ENCODE measurements at regions not wholly inside any gene's neighbourhood (a gene's known extent, or its start where the extent isn't known, plus 50 kb on each side); places are given as distances from the start of the nearest gene placed in this dataset.

DNA sequence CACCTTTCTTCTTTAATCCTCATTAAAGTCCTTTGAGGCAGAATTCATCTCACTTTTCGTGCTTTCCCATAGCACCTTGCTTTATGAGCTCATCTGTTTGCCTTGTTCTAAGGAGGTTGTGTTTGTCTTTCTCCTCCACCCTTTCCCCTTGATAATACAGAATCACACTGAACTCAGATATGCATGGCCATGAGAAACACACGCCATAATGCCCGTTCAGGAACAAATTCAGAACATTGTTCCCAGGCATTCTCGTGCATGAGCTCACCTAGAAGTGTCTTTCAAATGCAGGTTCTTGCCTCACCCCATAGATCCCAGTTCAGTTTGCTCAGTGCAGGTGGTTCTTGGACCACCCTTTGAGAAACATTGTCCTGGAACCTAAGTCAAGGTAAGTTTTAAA lies 71.1 kb downstream of the TMEM114 start:
- DNase-seq (ENCODE audit: low spot score) = no peak

- DNase-seq (ENCODE audit: low spot score) = no peak
Observed at GRCh38 chr16:8517280-8517679, 73.0 kb downstream of the TMEM114 start.

GRCh38 chr16:8516471-8516870 lies 73.8 kb downstream of the TMEM114 start:
- no peak for DNase-seq (ENCODE audit: low spot score)

DNA sequence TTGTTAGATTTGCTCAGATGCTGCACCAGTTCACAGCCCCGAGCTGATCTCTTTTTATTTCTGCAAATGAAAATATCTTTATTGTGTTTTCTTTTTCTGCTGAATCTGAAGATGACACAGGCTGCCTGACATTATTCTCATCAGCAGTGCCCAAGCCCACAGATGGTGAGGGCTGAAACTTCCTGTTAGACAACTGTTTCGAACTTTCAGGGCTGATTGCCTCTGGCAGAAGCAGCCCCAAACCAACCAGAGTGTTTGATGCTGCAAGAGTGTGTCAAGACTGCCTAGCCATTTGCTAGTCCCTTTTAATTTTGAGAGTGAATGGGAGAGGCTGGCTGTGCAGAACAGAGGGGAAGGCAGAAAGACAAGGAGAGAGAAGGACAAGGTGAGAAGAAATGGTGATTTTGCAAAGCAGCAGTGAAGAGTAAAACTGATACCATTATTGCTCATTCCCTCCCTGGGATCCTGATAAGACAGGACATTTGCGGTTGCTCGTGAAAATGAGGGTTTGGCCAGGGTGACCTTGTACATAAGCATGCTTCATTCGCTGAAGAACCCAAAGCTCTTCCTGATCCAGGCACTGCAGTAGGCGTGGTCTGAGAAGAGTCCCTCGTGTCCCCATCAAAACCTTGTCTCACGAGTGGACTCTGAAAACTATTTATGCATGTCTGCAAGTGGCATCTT lies 77.2 kb downstream of the TMEM114 start:
- no peak for DNase-seq (ENCODE audit: low spot score)

- no peak for DNase-seq (ENCODE audit: low spot score)
Observed at GRCh38 chr16:8511464-8511863, 78.8 kb downstream of the TMEM114 start.

DNA sequence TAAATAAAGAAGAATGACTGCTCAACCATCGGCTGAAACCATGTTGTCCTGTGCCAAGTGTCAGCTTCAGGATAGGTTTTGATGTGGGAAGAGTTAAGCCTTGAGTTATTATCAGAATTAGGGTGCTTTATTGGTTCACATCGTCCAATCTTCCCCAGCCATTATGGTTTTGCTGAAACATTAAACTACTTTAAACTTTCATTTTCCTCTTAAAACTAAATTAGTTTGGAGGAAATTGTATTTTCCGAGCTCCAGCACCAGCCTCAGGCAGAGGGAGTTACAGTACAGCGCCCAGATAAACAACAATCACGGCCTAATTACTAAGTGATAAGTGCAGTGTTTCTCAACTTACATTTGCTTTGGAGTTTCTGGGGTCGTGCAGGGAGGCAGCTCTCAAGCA lies 80.2 kb downstream of the TMEM114 start:
- DNase-seq (ENCODE audit: low spot score) = no peak

GRCh38 chr16:8505327-8505991 lies 84.9 kb downstream of the TMEM114 start:
- no peak for DNase-seq (ENCODE audit: low spot score)

DNA sequence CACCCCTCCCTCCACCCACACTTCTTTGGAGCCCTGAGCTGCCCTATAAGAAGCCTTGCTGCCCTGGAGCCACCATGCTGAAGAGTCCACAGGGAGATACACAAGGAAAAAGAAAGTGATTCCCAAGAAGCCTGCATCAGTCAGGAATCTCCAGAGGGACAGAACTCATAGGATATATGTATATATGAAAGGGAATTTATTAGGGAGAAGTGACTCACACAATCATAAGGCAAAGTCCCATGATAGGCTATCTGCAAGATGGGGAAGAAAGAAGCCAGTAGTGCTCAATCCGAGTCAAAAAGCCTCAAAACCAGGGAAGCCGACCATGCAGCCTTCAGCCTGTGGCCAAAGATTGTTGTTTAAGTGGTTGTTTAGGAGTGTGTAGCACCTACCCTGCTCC lies 87.9 kb downstream of the TMEM114 start:
- DNase-seq (ENCODE audit: low spot score) = no peak

GRCh38 chr16:8500351-8500750 lies 90.0 kb downstream of the TMEM114 start:
- no peak for DNase-seq (ENCODE audit: low spot score)

- no peak for DNase-seq (ENCODE audit: low spot score)
Observed at GRCh38 chr16:8496364-8496763, 93.9 kb downstream of the TMEM114 start.

DNA sequence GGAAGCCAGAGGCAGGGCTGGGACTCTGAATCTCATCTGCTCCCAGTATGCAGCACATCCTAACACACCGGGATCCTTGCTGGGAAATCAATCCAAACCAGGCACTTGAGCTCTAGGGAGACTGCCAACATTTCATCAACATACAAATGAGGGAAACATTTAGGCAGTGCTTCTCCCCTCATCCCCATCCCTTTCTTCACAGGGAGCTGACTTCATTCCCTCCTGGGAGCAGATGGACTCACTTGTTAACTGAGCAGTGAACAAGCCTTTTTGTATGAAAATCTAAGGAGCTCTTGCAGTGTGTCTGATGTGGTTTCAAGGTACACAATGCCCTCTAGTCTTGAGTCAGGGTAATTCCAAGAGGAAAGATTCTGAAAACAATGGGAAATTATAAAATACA lies 96.3 kb downstream of the TMEM114 start:
- no peak for DNase-seq (ENCODE audit: low spot score)

GRCh38 chr16:8492690-8493089 lies 97.6 kb downstream of the TMEM114 start:
- DNase-seq (ENCODE audit: low spot score) = no peak

GRCh38 chr16:8489580-8489979 lies 100.7 kb downstream of the TMEM114 start:
- no peak for DNase-seq (ENCODE audit: low spot score)

GRCh38 chr16:8486985-8487384 lies 103.3 kb downstream of the TMEM114 start:
- no peak for DNase-seq (ENCODE audit: low spot score)

DNA sequence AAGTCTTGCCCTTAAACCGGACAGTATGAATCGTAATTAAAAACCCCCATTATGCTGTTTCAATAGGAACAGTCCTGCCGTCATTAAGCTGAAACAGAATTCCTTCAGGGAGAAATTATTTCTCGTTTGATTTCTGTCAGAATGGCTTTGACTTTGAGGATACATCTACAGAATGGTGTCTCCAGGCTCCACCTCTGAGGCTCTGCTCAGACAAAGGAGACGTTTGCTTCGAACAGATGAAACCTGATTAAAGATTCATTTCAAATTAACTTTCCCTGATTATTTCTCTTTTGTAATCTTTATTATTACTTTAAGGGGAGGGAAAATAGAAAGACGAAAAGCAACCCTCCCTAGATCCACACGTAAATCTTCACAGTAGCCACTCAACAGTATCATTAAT lies 106.9 kb downstream of the TMEM114 start:
- DNase-seq (ENCODE audit: low spot score) = no peak

DNA sequence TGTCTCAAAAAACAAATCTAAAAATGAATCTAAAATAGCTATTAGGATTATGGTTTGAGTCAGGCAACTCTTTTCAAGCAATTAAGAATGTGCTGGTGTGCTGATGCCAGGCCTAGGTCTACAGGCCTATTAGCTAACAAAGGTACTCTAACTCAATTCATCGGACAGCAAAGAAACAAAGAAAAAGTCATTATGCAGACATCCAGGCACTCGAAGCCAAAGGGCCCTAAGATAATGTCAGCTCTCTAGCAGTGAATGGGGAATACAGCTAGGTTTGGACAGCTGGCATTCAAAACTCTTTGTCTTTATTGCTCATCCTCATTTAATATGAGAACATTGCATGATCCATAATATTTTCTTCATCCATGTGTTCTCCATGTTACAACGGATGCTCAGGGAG lies 108.5 kb downstream of the TMEM114 start:
- DNase-seq (ENCODE audit: low spot score) = no peak

- no peak for DNase-seq (ENCODE audit: low spot score)
Observed at GRCh38 chr16:8476824-8477223, 113.5 kb downstream of the TMEM114 start.

DNA sequence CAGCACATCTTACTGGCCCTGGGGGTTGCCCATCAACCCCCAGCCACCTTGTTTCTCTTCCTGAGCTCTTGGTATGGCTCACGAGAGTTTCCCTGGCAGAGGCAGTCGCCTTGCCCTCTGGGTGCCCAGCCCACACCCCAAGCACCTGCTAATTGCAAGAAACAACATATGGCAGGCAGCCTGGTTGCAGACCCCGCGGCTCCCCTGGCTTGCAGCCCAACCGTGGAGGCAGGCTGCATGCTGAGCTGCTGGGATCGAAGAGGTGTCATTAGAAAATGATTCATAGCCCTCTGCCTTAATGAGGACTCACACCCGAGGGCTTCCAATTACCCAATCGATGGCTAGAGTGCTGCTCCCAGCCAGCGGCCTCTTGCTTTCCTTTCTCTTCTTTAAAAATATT lies 115.7 kb downstream of the TMEM114 start:
- DNase-seq (ENCODE audit: low spot score) = no peak

DNA sequence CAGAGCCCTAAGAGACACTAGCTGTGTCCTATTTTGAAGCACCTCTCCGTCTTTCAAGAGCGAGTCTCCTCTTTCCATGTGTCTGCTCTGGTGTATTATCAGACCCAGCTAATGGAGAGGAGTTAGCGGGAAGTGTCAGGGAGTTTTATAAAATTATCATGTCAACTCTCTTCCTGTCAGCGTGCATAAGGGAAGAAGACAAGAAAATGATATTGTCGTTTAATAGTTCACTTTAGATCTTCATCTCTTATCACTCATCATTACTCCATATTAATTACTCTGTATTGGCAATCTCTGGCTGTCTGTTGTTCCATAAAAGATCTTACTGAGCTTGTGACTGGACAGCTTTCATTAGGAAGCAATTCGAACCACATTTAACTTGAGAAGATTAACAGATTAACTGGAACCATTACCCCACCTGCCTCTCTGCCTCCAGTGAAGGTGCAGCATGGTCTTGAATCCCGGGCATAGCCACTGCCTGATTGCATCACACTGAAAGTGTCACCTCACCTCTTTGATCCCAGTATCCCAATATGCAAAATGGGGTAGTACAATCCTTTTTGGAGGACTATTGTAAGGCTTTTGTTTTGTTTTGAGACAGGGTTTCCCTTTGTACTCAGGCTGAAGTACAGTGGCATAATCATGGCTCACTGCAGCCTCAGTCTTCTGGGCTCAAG lies 121.1 kb downstream of the TMEM114 start:
- DNase-seq (ENCODE audit: low spot score) = no peak

DNA sequence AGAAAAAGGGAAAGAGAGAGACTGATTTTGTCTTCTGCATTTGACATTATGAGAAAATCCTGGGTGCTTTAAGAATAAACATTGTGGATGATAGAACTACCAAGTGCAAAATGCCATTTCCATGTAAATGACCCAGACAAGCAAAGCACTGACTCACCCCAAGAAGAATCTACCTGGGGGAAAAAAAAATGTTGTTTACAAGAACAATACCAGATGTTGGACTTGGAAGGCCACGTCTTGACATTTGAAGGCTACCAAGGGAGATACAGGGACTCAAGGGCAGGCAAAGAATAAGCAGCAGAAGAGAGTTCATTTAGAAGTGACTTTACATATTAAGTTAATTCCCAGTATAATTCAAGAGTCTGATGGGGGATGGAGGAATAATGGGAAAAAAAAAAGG lies 125.3 kb downstream of the TMEM114 start:
- DNase-seq (ENCODE audit: low spot score) = no peak

DNA sequence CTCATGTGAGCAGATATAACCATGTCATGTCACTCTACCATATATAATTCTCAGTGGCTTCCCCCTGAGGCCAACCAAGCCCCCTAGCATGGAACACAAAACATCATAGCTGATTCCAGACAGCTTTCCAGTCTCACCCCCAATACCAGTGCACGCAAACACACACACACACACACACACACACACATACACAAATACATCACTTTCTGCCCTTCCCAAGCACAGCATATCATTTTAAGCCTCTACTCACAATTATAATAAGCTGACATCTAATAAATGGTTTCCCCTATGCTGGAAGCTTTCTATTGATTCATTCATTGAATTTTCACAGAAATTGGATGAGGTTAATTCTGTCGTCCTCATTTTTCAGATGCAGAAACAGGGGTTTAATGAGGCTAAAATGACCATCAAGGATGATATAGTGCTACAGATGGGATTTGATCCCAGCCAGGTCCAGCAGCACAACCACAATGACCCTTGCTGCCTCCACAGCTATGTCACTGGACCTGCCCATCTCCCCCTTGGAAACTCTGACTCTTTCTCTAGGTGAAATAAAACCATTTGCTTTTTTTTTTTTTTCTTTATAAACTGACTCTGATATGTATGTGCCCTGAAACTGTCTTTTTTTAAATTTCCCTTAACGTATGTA lies 131.1 kb downstream of the TMEM114 start:
- no peak for DNase-seq (ENCODE audit: low spot score)

- DNase-seq (ENCODE audit: low spot score) = no peak
Observed at GRCh38 chr16:8458481-8459046, 131.7 kb downstream of the TMEM114 start.
